ENCODE measurements at regions not wholly inside any gene's neighbourhood (a gene's known extent, or its start where the extent isn't known, plus 50 kb on each side); places are given as distances from the start of the nearest gene placed in this dataset.

DNA sequence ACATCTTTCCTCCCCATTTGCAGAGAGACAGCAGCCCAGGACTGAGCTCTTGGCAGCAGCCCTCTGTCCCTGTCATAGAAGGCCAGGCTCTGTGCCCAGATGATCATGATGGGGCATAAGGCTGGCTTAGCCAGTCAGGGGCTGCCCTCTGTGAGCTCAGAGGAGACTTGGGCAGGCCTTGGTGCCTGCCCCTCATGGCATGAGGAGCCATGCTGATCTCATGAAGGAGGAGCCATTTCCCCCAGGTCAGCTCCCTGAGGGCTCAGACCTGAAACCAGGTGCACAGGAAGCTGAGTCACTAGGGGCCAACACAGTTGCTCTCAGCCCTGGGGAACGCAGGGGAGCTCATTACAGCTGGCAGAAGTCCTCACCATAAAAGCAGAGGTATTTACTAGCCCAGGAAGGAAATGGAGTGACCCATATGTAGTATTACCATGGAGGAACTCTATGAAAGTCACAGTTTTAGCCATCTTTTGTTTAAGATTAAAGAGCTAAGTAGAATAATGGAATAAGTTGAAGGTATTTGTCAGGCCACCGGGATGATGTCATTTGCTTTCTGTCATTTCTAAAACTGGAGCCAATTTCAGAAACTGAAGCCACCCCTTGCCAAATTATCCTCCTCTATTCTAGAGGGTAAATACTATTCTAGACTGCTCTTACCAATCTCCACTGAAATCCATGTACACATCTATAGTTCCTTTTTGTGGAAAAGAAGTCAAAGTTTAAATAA lies 362.4 kb upstream of the ZNF32 start:
- H2AFZ ChIP-seq (ENCODE audit: low read length), result 0 out of 2 replicates have a peak overlapping the region, but pooled peaks have one; percentile 3
- H3K4me2 ChIP-seq (ENCODE audit: low read depth, low read length, poor library complexity, severe bottlenecking), result peak overlapping the region; percentile 14
- no peaks in the 10 kb centered on the region for H3K27me3 ChIP-seq (ENCODE audit: insufficient read depth, low read length, poor library complexity, severe bottlenecking)
- peaks cover 6% of the 10 kb centered on the region for H3K4me1 ChIP-seq (ENCODE audit: insufficient read depth, low read length, poor library complexity, severe bottlenecking)
- no peak overlapping the region for H3K4me3 ChIP-seq (ENCODE audit: low read length, poor library complexity, severe bottlenecking)
- no peaks in the 10 kb centered on the region for H4K20me1 ChIP-seq (ENCODE audit: insufficient read depth, low read length, poor library complexity, severe bottlenecking)
- no peaks in the 10 kb centered on the region for H3K9me2 ChIP-seq (replicated peaks; ENCODE audit: low read depth, low read length)
- H3K9ac ChIP-seq (ENCODE audit: low read depth, low read length, poor library complexity, severe bottlenecking), result no peak overlapping the region
- no peaks in the 10 kb centered on the region for H3K9me3 ChIP-seq (ENCODE audit: insufficient read depth, low read depth, low read length)
- no peaks in the 10 kb centered on the region for H3K79me2 ChIP-seq (ENCODE audit: insufficient read depth, low read length)
- no peaks in the 10 kb centered on the region for H3F3A ChIP-seq (ENCODE audit: low read depth)
- no peaks in the 10 kb centered on the region for H3K36me3 ChIP-seq (ENCODE audit: insufficient read depth, low read length)
- TF ChIP-seq, protein P1, sequence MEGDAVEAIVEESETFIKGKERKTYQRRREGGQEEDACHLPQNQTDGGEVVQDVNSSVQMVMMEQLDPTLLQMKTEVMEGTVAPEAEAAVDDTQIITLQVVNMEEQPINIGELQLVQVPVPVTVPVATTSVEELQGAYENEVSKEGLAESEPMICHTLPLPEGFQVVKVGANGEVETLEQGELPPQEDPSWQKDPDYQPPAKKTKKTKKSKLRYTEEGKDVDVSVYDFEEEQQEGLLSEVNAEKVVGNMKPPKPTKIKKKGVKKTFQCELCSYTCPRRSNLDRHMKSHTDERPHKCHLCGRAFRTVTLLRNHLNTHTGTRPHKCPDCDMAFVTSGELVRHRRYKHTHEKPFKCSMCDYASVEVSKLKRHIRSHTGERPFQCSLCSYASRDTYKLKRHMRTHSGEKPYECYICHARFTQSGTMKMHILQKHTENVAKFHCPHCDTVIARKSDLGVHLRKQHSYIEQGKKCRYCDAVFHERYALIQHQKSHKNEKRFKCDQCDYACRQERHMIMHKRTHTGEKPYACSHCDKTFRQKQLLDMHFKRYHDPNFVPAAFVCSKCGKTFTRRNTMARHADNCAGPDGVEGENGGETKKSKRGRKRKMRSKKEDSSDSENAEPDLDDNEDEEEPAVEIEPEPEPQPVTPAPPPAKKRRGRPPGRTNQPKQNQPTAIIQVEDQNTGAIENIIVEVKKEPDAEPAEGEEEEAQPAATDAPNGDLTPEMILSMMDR (conservative IDR thresholded peaks at IDR 0.05; ENCODE audit: low read length), result no peak
- no peak for TF ChIP-seq EZH2phosphoT487 (IDR thresholded peaks at IDR 0.05; ENCODE audit: borderline replicate concordance)

DNA sequence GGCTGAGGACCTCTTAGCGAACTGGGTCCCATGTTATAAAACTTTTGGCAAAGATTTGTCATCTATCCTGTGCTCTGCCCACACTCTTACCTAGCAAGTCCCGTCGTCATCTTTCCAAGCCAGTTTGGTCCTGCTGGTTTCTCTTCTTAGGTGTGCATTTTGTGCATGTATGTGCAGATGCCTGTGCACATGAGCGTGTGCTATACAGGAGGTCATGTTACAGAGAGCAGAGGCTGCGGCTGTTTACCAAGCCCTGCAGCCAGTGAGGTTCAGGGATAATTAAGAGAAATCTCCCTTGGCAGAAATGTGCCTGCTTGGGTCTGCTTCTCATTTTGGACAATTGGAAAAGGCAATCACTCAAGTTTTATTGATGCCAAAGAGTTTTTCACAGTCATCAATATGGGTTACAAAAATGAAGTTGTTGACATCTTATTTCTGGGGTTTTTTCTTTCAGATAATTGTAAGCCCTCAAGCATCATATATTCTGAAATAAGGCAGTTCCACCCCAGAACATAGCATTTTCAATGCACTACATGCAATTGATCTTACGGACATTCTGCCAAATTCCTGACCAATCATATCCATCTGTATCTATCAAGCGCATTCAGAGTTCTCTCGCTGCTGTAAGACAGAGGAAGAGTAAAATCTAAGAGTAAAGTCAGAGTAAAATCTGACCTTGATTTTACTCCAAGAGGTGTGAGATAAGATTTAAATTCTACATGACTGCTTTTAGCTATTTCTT lies 361.4 kb upstream of the ZNF32 start:
- Histone ChIP-seq H3F3A (ENCODE audit: low read depth) (no peaks in the 10 kb centered on the region), H3K9me3 (ENCODE audit: insufficient read depth, low read depth, low read length) (no peaks in the 10 kb centered on the region), H2AFZ (ENCODE audit: low read length) (no peak overlapping the region), H3K4me1 (ENCODE audit: insufficient read depth, low read length, poor library complexity, severe bottlenecking) (peaks cover 6% of the 10 kb centered on the region), H4K20me1 (ENCODE audit: insufficient read depth, low read length, poor library complexity, severe bottlenecking) (no peaks in the 10 kb centered on the region), H3K79me2 (ENCODE audit: insufficient read depth, low read length) (no peaks in the 10 kb centered on the region), H3K36me3 (ENCODE audit: insufficient read depth, low read length) (no peaks in the 10 kb centered on the region), H3K9me2 (replicated peaks; ENCODE audit: low read depth, low read length) (no peaks in the 10 kb centered on the region), H3K4me2 (ENCODE audit: low read depth, low read length, poor library complexity, severe bottlenecking) (no peak overlapping the region), H3K27me3 (ENCODE audit: insufficient read depth, low read length, poor library complexity, severe bottlenecking) (no peaks in the 10 kb centered on the region), H3K4me3 (ENCODE audit: low read length, poor library complexity, severe bottlenecking) (no peak overlapping the region), H3K9ac (ENCODE audit: low read depth, low read length, poor library complexity, severe bottlenecking) (no peak overlapping the region)
- TF ChIP-seq EZH2phosphoT487 (IDR thresholded peaks at IDR 0.05; ENCODE audit: borderline replicate concordance), result no peak
- TF ChIP-seq, protein P1 (conservative IDR thresholded peaks at IDR 0.05; ENCODE audit: low read length), result no peak

DNA sequence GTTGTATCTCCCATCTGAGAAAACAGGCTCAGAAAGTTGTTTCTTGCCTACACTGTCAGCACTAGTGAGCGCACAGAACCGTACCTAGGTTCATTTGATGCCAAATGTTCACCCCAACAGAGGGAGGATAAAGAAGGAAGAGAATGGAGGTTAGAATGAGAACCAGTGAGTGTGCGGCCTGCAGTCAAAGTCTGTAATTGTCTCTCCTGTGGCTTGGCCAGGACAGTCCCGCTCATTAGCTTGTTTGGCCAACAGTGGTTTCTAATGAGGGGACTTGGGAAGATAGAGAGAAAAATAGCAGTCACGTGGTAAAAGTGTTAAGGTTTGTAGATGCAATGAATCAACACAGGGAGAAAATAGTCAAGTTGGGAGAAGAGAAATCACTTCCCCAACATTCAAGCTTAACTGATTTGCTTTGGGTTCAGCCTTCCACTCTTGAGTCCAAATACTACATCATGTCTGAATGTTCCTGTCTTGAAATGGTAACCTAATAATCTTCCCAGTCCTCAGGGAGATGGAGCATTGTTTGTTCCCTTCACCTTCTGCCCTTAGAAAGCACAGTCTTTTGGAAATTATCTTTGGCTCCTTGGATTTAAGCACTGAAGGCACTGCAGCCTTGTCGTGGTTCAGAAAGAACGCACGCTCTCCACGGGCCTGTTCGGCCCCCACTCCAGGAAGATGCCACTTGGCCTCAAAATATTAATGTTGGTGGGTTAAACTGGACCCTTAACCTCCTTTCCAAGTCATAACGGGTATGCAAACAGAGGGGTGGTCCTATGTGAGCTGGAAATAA lies 360.4 kb upstream of the ZNF32 start:
- H3K27me3 ChIP-seq (ENCODE audit: insufficient read depth, low read length, poor library complexity, severe bottlenecking), result no peaks in the 10 kb centered on the region
- no peaks in the 10 kb centered on the region for H3K9me3 ChIP-seq (ENCODE audit: insufficient read depth, low read depth, low read length)
- TF ChIP-seq, protein P1 (conservative IDR thresholded peaks at IDR 0.05; ENCODE audit: low read length), result no peak
- TF ChIP-seq EZH2phosphoT487 (IDR thresholded peaks at IDR 0.05; ENCODE audit: borderline replicate concordance), result no peak

More for the DNA sequence above, 360.4 kb upstream of the ZNF32 start:
- no peaks in the 10 kb centered on the region for H4K20me1 ChIP-seq (ENCODE audit: insufficient read depth, low read length, poor library complexity, severe bottlenecking)
- no peaks in the 10 kb centered on the region for H3K36me3 ChIP-seq (ENCODE audit: insufficient read depth, low read length)
- no peaks in the 10 kb centered on the region for H3F3A ChIP-seq (ENCODE audit: low read depth)
- no peak overlapping the region for H3K4me2 ChIP-seq (ENCODE audit: low read depth, low read length, poor library complexity, severe bottlenecking)
- no peak overlapping the region for H3K4me3 ChIP-seq (ENCODE audit: low read length, poor library complexity, severe bottlenecking)
- peaks cover 6% of the 10 kb centered on the region for H3K4me1 ChIP-seq (ENCODE audit: insufficient read depth, low read length, poor library complexity, severe bottlenecking)
- H2AFZ ChIP-seq (ENCODE audit: low read length), result no peak overlapping the region
- H3K79me2 ChIP-seq (ENCODE audit: insufficient read depth, low read length), result no peaks in the 10 kb centered on the region
- H3K9ac ChIP-seq (ENCODE audit: low read depth, low read length, poor library complexity, severe bottlenecking), result no peak overlapping the region
- H3K9me2 ChIP-seq (replicated peaks; ENCODE audit: low read depth, low read length), result no peaks in the 10 kb centered on the region
